NT2/D1 (cell line): ENCODE measurements at regions not wholly inside any gene's neighbourhood (a gene's known extent, or its start where the extent isn't known, plus 50 kb on each side); places are given as distances from the start of the nearest gene placed in this dataset.

ENCODE experiments used
- SUZ12 ChIP-seq: IDR thresholded peaks from 2 replicates; pipeline ENCODE4 v1.6.1; 2011; ENCODE audit not compliant: insufficient read length, insufficient read depth; ENCODE audit errors: extremely low read depth
- YY1 ChIP-seq: IDR thresholded peaks from 2 replicates; pipeline ENCODE4 v1.6.1; 2011; ENCODE audit not compliant: insufficient read length, insufficient read depth
- ZNF274 ChIP-seq: IDR thresholded peaks from 2 replicates; pipeline ENCODE4 v1.6.1; 2011; ENCODE audit warnings: mild to moderate bottlenecking, low read depth, low read length

GRCh38 chr7:152588350-152588749 is 87.6 kb downstream of the XRCC2 start:
- no peak for TF ChIP-seq ZNF274
- TF ChIP-seq YY1 = no peak
- TF ChIP-seq SUZ12 = no peak
